DND-41 (cell line): ENCODE measurements at regions not wholly inside any gene's neighbourhood (a gene's known extent, or its start where the extent isn't known, plus 50 kb on each side); places are given as distances from the start of the nearest gene placed in this dataset.

Experiments
- ATAC-seq: fragments of 200-7000 bp; cut with Tn5 transposase; 3 replicates; pipeline ENCODE4 v1.9.1; 2021; ENCODE audit warnings: low read depth; ENCODE audit not compliant: insufficient read depth
- DNase-seq: peaks from one replicate; pipeline ENCODE4 v3.0.0-alpha.2; 2020
- H2AFZ ChIP-seq: 2 replicates; pipeline ENCODE4 v1.6.0; 2012; ENCODE audit warnings: low read depth, low read length
- H3K27ac ChIP-seq: 2 replicates; pipeline ENCODE4 v1.5.1; 2012; ENCODE audit warnings: low read length, inconsistent platforms
- H3K27me3 ChIP-seq: fragments of 200-600 bp; sonication (generic); 2 replicates; pipeline ENCODE4 v1.6.0; 2012; ENCODE audit warnings: low read length, mild to moderate bottlenecking, inconsistent platforms; ENCODE audit not compliant: insufficient read depth, poor library complexity
- H3K36me3 ChIP-seq: 2 replicates; pipeline ENCODE4 v1.5.1; 2012; ENCODE audit warnings: low read length, inconsistent platforms; ENCODE audit not compliant: insufficient read depth
- H3K4me1 ChIP-seq: 2 replicates; pipeline ENCODE4 v1.5.1; 2012; ENCODE audit warnings: mild to moderate bottlenecking, low read length; ENCODE audit not compliant: insufficient read depth
- H3K4me2 ChIP-seq: 2 replicates; pipeline ENCODE4 v1.6.0; 2012; ENCODE audit warnings: mild to moderate bottlenecking, moderate library complexity, low read length, inconsistent platforms; ENCODE audit not compliant: insufficient read depth
- H3K4me3 ChIP-seq, 2 experiments: fragments of 200-600 bp in 1 of 2; shearing (Covaris generic) in 1 of 2; 2 replicates each; pipeline ENCODE4 v1.5.1; 2012 to 2016; ENCODE audit warnings: inconsistent platforms in 2 of 2, low read length in 2 of 2, mild to moderate bottlenecking in 2 of 2, low read depth in 1 of 2, moderate library complexity in 1 of 2
- H3K79me2 ChIP-seq: 2 replicates; pipeline ENCODE4 v1.6.0; 2012; ENCODE audit warnings: low read length, inconsistent platforms; ENCODE audit not compliant: insufficient read depth
- H3K9ac ChIP-seq: 2 replicates; pipeline ENCODE4 v1.6.0; 2012; ENCODE audit warnings: low read depth, mild to moderate bottlenecking, inconsistent platforms, low read length, moderate library complexity
- H3K9me3 ChIP-seq: 2 replicates; pipeline ENCODE4 v1.5.1; 2012; ENCODE audit warnings: low read length, moderate library complexity, mild to moderate bottlenecking, inconsistent platforms; ENCODE audit not compliant: insufficient read depth, severe bottlenecking
- H4K20me1 ChIP-seq: 2 replicates; pipeline ENCODE4 v1.6.0; 2012; ENCODE audit warnings: low read length; ENCODE audit not compliant: insufficient read depth
- CTCF ChIP-seq: IDR thresholded peaks from 2 replicates; pipeline ENCODE4 v1.5.1; 2012; ENCODE audit warnings: borderline replicate concordance, low read length, moderate library complexity, mild to moderate bottlenecking; ENCODE audit not compliant: poor library complexity, severe bottlenecking; ENCODE audit errors: extremely low read depth
- EZH2 ChIP-seq: IDR thresholded peaks from 3 replicates; pipeline ENCODE4 v1.6.1; 2012; ENCODE audit warnings: borderline replicate concordance, low read depth, mild to moderate bottlenecking, moderate library complexity, low read length, inconsistent platforms; ENCODE audit not compliant: severe bottlenecking

GRCh38 chr13:22821589-22821988, 359.2 kb upstream of the SGCG start:
- H4K20me1 ChIP-seq: no peaks in the 10 kb centered on the region
- H3K36me3 ChIP-seq: no peaks in the 10 kb centered on the region
- H3K27ac ChIP-seq: no peak overlapping the region
- H3K27me3 ChIP-seq: peaks cover 2% of the 10 kb centered on the region
- H3K9ac ChIP-seq: no peak overlapping the region
- no peaks in the 10 kb centered on the region for H3K79me2 ChIP-seq
- ATAC-seq: no peak
- DNase-seq: no peak
- no peaks in the 10 kb centered on the region for H3K9me3 ChIP-seq
- no peaks in the 10 kb centered on the region for H3K4me1 ChIP-seq
- H3K4me2 ChIP-seq: no peak overlapping the region
- no peak for TF ChIP-seq EZH2
- TF ChIP-seq CTCF: no peak
- H2AFZ ChIP-seq: no peak overlapping the region
- H3K4me3 ChIP-seq: no peak overlapping the region

- TF ChIP-seq CTCF (no peak), EZH2 (no peak)
- ATAC-seq (no peak), DNase-seq (no peak)
- H3K9ac ChIP-seq: no peak overlapping the region
- H3K36me3 ChIP-seq: no peaks in the 10 kb centered on the region
- no peaks in the 10 kb centered on the region for H3K9me3 ChIP-seq
- H3K4me1 ChIP-seq: no peaks in the 10 kb centered on the region
- no peak overlapping the region for H2AFZ ChIP-seq
- H3K27ac ChIP-seq: no peak overlapping the region
- H3K79me2 ChIP-seq: no peaks in the 10 kb centered on the region
- H3K4me2 ChIP-seq: no peak overlapping the region
- H4K20me1 ChIP-seq: no peaks in the 10 kb centered on the region
- H3K27me3 ChIP-seq: peaks cover 2% of the 10 kb centered on the region
- no peak overlapping the region for H3K4me3 ChIP-seq
Measured at GRCh38 chr13:22825186-22825585, 355.6 kb upstream of the SGCG start.

- Histone ChIP-seq H3K27ac (no peak overlapping the region), H3K79me2 (no peaks in the 10 kb centered on the region), H3K4me3 (no peak overlapping the region), H2AFZ (no peak overlapping the region), H3K9me3 (no peaks in the 10 kb centered on the region), H3K4me1 (no peaks in the 10 kb centered on the region), H4K20me1 (no peaks in the 10 kb centered on the region), H3K27me3 (peaks cover 2% of the 10 kb centered on the region), H3K9ac (no peak overlapping the region), H3K36me3 (no peaks in the 10 kb centered on the region), H3K4me2 (no peak overlapping the region)
- no peak for DNase-seq
- no peak for ATAC-seq
- no peak for TF ChIP-seq EZH2
- TF ChIP-seq CTCF: no peak
Measured at GRCh38 chr13:22828081-22828480, 352.7 kb upstream of the SGCG start.

- Histone ChIP-seq H3K9ac (no peak overlapping the region), H3K4me2 (no peak overlapping the region), H3K4me3 (no peak overlapping the region), H3K36me3 (no peaks in the 10 kb centered on the region), H2AFZ (no peak overlapping the region), H3K27me3 (no peaks in the 10 kb centered on the region), H3K9me3 (no peaks in the 10 kb centered on the region), H3K4me1 (no peaks in the 10 kb centered on the region), H3K27ac (no peak overlapping the region), H3K79me2 (no peaks in the 10 kb centered on the region), H4K20me1 (no peaks in the 10 kb centered on the region)
- ATAC-seq (no peak), DNase-seq (no peak)
- TF ChIP-seq CTCF: no peak
- no peak for TF ChIP-seq EZH2
Measured at GRCh38 chr13:22836475-22836874, 344.3 kb upstream of the SGCG start.
